Uterus (tissue), 3 donors: ENCODE measurements at regions not wholly inside any gene's neighbourhood (a gene's known extent, or its start where the extent isn't known, plus 50 kb on each side); places are given as distances from the start of the nearest gene placed in this dataset.

ENCODE experiments used
- DNase-seq, 2 donors: peaks; one replicate each; pipeline ENCODE4 v3.0.0-alpha.2; 2019 to 2020
- H3K27ac ChIP-seq, 2 donors: fragments of 200-600 bp; sonication (generic); 1 replicate in 1 of 2; 2 replicates in 1 of 2; pipeline ENCODE4 v1.5.1; 2016 to 2018
- H3K27me3 ChIP-seq, 2 donors: fragments of 200-600 bp; sonication (generic); one replicate each; pipeline ENCODE4 v1.5.1; 2018 to 2019; ENCODE audit warnings: control low read depth in 1 of 2
- H3K36me3 ChIP-seq, 2 donors: fragments of 200-600 bp; sonication (generic); one replicate each; pipeline ENCODE4 v1.5.1; 2019; ENCODE audit warnings: control low read depth in 1 of 2
- H3K4me1 ChIP-seq, 2 donors: fragments of 200-600 bp; sonication (generic); one replicate each; pipeline ENCODE4 v1.5.1; 2018 to 2019; ENCODE audit warnings: control low read depth in 1 of 2
- H3K4me3 ChIP-seq, 2 donors: fragments of 200-600 bp; sonication (generic); 1 replicate in 1 of 2; 2 replicates in 1 of 2; pipeline ENCODE4 v1.5.1; 2018 to 2019; ENCODE audit warnings: mild to moderate bottlenecking in 1 of 2
- H3K9me3 ChIP-seq, 2 donors: fragments of 200-600 bp; sonication (generic); one replicate each; pipeline ENCODE4 v1.5.1; 2019; ENCODE audit warnings: control low read depth in 1 of 2
- POLR2A ChIP-seq, 2 donors: fragments of 450-650 bp; IDR thresholded peaks; one replicate each; pipeline ENCODE4 v1.6.1; 2016; ENCODE audit warnings: antibody characterized with exemption in 2 of 2, mild to moderate bottlenecking in 1 of 2, moderate library complexity in 1 of 2
- intact Hi-C: fragments of 100-400 bp; cut with DNase I; formaldehyde crosslinking; loops from one replicate; pipeline ENCODE4 v1.15.1; 2023; ENCODE audit warnings: low total_unique reads
- TF ChIP-seq, protein P1 (sequence below), 4 experiments: fragments of 200-600 bp in 2 of 4; fragments of 450-650 bp in 2 of 4; sonication (generic) in 2 of 4; IDR thresholded peaks; one replicate each; pipeline ENCODE4 v1.5.1; 2016 to 2019; ENCODE audit warnings: antibody characterized with exemption in 4 of 4, mild to moderate bottlenecking in 2 of 4, moderate library complexity in 1 of 4
- donor health status: DM: yes; HTN: yes; CAD: no.

DNA sequence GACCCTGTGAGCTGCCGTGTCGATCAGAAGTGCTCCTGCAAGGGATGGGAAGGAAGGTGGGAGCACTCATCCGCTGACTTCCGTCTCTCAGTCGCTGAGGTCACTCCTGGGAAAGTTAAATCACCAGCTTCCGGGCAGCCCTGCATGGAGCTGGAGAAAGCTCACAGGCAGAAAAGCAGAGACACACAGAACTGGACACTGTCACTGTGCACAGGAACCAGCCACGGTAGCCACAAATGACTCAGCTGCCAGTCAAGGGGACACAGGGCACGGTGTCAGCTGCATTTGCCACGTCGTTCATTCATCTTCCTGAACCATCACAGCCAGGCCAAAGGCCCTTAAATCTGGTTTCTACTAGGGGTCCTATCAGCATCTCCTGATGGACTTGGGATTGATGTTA is 226.4 kb upstream of the PSMD7 start:
- no peak for DNase-seq
- Histone ChIP-seq H3K36me3 (no peaks in the 10 kb centered on the region), H3K4me1 (no peaks in the 10 kb centered on the region), H3K9me3 (no peaks in the 10 kb centered on the region), H3K4me3 (no peak overlapping the region), H3K27ac (no peak overlapping the region), H3K27me3 (no peaks in the 10 kb centered on the region)
- TF ChIP-seq POLR2A (IDR thresholded peaks at IDR 0.05): no peak
- TF ChIP-seq, protein P1, sequence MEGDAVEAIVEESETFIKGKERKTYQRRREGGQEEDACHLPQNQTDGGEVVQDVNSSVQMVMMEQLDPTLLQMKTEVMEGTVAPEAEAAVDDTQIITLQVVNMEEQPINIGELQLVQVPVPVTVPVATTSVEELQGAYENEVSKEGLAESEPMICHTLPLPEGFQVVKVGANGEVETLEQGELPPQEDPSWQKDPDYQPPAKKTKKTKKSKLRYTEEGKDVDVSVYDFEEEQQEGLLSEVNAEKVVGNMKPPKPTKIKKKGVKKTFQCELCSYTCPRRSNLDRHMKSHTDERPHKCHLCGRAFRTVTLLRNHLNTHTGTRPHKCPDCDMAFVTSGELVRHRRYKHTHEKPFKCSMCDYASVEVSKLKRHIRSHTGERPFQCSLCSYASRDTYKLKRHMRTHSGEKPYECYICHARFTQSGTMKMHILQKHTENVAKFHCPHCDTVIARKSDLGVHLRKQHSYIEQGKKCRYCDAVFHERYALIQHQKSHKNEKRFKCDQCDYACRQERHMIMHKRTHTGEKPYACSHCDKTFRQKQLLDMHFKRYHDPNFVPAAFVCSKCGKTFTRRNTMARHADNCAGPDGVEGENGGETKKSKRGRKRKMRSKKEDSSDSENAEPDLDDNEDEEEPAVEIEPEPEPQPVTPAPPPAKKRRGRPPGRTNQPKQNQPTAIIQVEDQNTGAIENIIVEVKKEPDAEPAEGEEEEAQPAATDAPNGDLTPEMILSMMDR (IDR thresholded peaks at IDR 0.05): no peak
- intact Hi-C loops: no loop called here

GRCh38 chr16:74064120-74064735 is 232.4 kb upstream of the PSMD7 start:
- intact Hi-C loops: no loop called here

GRCh38 chr16:74053826-74054225 is 242.8 kb upstream of the PSMD7 start:
- DNase-seq: no peak
- TF ChIP-seq POLR2A (IDR thresholded peaks at IDR 0.05): no peak
- TF ChIP-seq, protein P1 (IDR thresholded peaks at IDR 0.05): no peak
- H3K36me3 ChIP-seq: no peaks in the 10 kb centered on the region
- H3K27ac ChIP-seq: peak overlapping the region in 1 of 2 donors; percentile 17
- no peaks in the 10 kb centered on the region for H3K27me3 ChIP-seq
- intact Hi-C loops: no loop called here
- no peak overlapping the region for H3K4me3 ChIP-seq
- H3K4me1 ChIP-seq: no peaks in the 10 kb centered on the region
- no peaks in the 10 kb centered on the region for H3K9me3 ChIP-seq

More at GRCh38 chr16:74064120-74064735, 232.4 kb upstream of the PSMD7 start:
- Histone ChIP-seq H3K27me3 (no peaks in the 10 kb centered on the region), H3K4me1 (no peaks in the 10 kb centered on the region), H3K4me3 (no peak overlapping the region), H3K27ac (no peak overlapping the region), H3K9me3 (no peaks in the 10 kb centered on the region), H3K36me3 (no peaks in the 10 kb centered on the region)
- DNase-seq: no peak
- TF ChIP-seq POLR2A (IDR thresholded peaks at IDR 0.05): no peak
- TF ChIP-seq, protein P1 (IDR thresholded peaks at IDR 0.05): peak in 1 of 4 experiments; percentile 33

GRCh38 chr16:74053312-74053711 is 243.3 kb upstream of the PSMD7 start:
- no peaks in the 10 kb centered on the region for H3K9me3 ChIP-seq
- no peaks in the 10 kb centered on the region for H3K27me3 ChIP-seq
- no peak overlapping the region for H3K4me3 ChIP-seq
- DNase-seq: no peak
- H3K4me1 ChIP-seq: no peaks in the 10 kb centered on the region
- TF ChIP-seq, protein P1 (IDR thresholded peaks at IDR 0.05): no peak
- TF ChIP-seq POLR2A (IDR thresholded peaks at IDR 0.05): no peak
- no peaks in the 10 kb centered on the region for H3K36me3 ChIP-seq
- intact Hi-C loops: no loop called here
- peak overlapping the region in 1 of 2 donors; percentile 17 for H3K27ac ChIP-seq

DNA sequence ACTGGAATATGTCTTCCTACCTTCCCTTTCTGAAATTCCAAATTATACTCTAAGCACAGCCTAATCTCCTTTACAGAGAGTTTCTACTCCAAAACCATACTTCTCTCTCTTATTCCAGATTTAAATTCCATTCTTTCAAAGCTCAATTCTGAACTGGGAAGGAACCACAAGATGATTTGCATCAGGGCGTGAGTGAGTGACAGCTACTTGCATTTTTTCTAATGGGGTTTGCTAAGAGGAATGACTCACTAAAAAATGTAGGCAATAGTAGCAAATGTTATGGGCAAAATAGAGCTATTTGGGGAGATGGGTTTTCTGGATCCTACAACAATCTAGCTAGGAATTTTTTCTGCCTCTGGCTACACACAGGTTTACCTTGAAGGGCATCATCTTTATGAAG is 244.6 kb upstream of the PSMD7 start:
- H3K9me3 ChIP-seq: no peaks in the 10 kb centered on the region
- intact Hi-C loops: no loop called here
- no peak for DNase-seq
- TF ChIP-seq, protein P1 (IDR thresholded peaks at IDR 0.05): no peak
- no peak for TF ChIP-seq POLR2A (IDR thresholded peaks at IDR 0.05)
- H3K4me3 ChIP-seq: no peak overlapping the region
- no peaks in the 10 kb centered on the region for H3K4me1 ChIP-seq
- no peaks in the 10 kb centered on the region for H3K36me3 ChIP-seq
- H3K27ac ChIP-seq: no peak overlapping the region
- no peaks in the 10 kb centered on the region for H3K27me3 ChIP-seq
